T-helper 1 cell treated with Interleukin-12 subunit alpha and Interleukin-12 subunit beta and Interleukin-4 antibody, amounts not matched to agents 30 ng/mL and 1 ng/mL, for 36 hours (primary cell): ENCODE measurements at regions not wholly inside any gene's neighbourhood (a gene's known extent, or its start where the extent isn't known, plus 50 kb on each side); places are given as distances from the start of the nearest gene placed in this dataset.

ENCODE experiments used
- intact Hi-C: fragments of 100-400 bp; cut with micrococcal nuclease; formaldehyde crosslinking; loops from one replicate; pipeline ENCODE4 v1.15.1; 2024

- intact Hi-C loops = no loop called here
Measured at GRCh38 chr10:130483691-130484467, 347.7 kb downstream of the GLRX3 start.

DNA sequence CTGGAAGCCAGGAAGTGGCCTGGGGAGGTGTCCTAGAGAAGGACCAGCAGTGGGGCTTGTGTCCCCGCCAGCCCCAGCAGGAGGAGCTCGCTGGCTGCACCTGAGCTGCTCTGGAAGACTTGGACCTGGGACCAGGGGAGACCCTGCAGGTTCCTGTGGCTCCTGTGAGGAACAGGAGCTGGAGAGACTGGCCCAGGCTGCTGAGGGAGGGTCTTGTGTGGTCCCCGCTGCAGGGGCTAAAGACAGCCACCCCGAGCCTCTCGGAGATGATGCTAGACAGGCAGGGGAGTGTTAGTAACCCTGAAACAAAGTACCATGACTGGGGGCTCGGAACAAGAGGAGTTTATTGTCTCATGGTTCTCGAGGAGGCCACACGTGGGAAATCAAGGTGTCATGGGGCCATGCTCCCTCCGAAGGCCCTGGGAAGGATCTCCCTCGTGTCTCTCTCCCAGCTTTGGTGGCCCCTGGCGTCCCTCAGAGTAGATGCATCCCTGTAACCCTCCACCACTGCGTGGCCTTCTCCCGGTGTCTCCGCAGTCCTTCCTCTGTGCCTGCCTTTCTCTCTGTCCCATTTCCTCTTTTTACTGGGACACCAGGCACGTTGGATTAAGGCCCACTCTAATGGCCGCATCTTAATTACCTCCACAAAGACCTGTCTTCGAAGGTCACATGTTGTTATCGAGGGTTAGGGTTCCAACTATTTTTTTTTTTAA, 348.4 kb downstream of the GLRX3 start:
- intact Hi-C loops = no loop called here

DNA sequence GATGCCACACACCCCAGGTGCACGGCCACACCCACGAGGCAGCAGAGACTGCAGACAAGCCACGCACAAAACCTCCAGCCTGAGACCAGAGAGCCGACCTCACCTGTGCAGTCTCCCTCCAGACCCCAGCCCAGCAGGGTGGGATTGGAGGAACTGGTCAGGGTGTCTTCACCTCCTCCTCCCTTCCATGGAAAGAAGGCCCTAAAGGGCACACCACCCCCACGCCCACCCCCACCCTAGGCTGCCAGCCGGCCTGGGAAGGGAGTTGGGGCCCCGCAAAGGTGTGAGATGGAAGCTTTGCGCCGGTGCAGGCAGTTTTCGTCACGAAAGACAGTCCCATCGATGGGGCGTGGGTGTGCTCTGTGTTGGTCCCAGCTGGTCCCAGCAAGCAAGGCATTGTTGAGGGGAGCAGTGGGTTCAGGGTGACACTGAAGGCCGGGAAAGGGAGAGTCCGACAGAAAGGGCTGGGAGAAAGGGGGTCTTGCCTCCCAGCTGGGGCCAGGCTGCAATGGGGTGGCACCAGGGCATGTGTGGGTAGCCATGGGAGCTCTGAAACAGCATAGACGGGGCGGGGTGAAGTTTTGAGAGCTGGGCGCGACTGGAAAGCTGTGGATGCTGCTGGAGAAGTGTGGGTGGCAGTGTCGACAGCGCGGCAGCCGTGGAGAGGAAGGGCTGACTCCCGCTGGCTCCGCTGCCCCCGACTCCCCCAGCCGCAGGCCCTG, 349.2 kb downstream of the GLRX3 start:
- intact Hi-C loops = no loop called here

- intact Hi-C loops = no loop called here
Measured at GRCh38 chr10:130485958-130486895, 350.0 kb downstream of the GLRX3 start.

DNA sequence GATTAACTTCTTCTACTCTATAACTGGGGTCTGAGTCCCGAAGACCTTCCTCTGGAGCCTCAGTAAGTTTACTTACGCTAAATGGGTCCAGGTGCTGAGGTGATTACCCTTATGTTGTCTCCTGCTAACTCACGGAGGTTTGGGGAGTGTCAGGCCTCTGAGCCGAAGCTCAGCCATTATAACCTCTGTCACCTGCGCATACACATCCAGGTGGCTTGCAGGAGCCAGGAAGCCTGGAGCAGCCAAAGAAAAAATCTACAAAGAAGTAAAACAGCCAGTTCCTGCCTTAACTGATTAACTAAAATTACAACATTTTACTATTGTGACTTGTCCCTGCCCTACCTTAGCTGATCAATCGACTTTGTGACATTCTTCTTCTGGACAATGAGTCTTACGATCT, 350.7 kb downstream of the GLRX3 start:
- intact Hi-C loops = no loop called here

DNA sequence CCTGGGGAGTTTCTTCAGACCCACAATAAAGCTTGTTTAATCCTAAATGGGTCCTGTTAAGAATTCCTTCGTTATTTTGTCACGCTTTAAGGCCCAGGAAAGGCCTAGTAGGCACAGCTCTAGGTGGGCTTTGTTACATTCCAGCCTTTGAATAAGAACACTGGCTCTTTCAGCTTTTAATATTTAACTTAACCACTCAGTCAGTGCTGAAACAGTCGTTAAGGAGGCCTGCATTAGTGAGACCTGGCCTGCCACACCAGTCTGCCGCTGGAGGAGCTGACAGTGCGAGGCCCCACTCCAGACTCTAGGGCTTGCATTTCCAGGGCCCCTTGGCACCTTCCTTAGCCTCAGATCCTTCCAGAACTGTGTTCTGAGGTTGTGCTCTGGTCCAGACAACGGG, 351.4 kb downstream of the GLRX3 start:
- intact Hi-C loops = no loop called here

GRCh38 chr10:130489891-130490290, 353.7 kb downstream of the GLRX3 start:
- intact Hi-C loops = no loop called here

DNA sequence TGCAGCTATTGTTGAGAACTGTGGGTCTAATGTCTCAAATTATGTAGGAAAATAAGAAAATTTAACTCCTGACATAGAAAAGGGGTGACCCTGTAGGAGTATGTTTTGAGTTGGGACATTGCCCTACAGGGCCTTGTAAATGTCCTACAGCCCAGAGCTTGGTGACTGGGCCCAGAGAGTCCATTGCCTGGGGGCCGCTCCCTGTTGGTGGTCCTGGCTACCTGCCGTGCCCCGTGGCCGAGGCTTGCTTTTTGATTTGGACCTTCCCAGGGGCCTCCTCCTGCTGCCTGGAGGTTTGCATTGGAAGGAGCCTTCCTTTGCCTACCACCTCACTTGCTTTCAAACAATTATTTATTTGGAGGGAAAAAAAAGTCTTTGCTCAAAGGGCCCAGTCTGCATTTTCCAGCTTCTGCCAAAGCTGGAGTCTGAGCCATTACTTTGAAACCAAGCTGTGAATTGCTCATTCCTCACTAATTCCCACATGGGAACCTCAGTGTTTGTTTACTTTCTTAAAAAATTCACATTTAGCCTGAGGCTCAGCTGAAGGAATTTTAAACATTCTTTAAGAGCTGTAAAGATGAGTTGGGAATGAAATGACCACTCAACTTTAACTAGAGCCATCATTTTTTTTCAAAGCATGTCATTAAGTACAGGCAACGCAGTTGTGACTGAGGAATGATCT, 355.0 kb downstream of the GLRX3 start:
- intact Hi-C loops = no loop called here

GRCh38 chr10:130491693-130492050, 355.5 kb downstream of the GLRX3 start:
- intact Hi-C loops = no loop called here

GRCh38 chr10:130492266-130492934, 356.2 kb downstream of the GLRX3 start:
- intact Hi-C loops = no loop called here

DNA sequence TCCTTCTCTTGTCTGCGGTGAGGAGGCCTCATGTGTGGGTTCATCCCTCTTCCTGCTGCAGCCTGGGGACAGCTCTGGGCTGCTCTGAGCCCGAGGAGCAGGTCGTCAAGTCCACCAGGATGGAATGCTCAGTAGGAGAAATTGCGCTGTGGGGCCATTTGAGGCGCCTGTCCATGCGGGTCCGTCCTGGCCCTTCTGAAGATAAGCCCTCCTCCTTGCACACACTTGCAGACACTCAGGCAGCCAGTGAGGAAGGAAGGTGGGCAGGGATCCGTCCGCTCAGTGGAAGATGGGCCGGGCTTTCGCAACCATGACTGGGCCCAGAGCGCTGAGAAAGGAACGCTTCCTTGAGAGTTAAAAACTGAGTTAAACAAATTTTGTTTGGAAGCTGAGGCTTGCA, 356.8 kb downstream of the GLRX3 start:
- intact Hi-C loops = no loop called here

- intact Hi-C loops = no loop called here
Measured at GRCh38 chr10:130493446-130494145, 357.4 kb downstream of the GLRX3 start.

DNA sequence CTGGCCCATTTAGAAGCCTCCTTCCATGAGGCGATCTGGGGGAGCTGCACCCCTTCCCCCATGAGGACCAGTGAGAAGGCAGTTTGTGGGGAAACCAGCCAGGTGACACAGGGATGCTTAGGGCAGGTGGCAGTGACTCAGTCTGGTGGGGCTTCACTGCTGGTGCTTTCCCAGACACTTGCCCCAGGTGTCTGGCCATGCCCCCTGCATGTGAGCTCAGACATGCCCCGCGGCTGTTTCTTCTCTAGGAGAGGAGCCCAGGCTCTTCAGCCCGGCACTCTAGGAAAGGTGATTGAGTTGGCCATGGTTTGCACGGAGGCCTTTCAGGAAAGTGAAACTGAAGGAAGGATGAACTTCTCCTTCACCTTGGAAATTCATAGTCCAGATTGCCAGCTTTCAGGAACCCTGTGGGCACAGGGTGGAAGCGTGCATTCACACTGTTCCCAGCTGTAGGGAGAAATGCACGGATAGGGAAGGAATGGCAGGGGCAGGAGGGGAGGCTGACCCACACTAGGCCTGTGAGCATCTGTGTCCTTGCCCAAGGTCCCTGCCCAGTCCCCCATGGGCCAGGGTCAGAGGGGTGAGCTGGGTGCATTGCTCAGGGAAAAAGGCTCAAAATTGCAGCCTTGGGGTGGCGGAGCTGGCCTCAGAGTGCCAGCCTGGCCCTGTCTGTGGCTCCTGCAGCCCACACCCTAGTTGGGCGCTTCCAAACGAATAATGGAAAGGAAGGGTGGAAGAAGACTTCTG, 359.1 kb downstream of the GLRX3 start:
- intact Hi-C loops = no loop called here

DNA sequence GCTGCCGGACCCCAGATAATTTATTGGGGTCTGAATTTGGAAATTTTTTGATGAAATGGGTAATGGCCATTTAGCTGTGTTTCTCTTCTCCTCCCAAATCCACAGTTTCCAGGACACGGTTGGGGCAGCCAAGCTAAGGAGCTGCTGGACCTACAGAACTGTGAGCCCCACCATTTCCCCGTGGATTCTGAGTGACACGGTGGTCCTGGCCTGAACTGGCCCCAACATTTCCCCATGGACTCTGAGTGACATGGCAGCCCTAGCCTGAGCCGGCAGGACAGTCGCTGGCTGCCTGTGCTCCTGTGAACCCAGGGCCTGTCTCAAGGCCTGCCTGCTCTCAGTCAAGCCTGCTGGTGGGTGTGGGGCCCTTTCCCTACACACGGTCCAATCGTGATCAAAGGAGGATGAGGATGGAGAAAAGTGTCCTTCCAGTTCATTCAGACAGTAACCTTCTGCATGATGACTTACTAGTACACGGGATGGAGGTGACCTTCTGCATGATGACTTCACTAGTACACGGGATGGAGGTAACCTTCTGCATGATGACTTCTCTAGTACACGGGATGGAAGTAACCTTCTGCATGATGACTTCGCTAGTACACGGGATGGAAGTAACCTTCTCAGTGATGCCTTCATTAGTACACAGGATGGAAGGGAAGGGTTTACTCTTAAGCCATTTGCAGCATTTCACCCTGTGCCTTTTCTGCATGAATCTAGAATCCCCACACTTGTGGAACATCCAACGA, 359.9 kb downstream of the GLRX3 start:
- intact Hi-C loops = no loop called here

DNA sequence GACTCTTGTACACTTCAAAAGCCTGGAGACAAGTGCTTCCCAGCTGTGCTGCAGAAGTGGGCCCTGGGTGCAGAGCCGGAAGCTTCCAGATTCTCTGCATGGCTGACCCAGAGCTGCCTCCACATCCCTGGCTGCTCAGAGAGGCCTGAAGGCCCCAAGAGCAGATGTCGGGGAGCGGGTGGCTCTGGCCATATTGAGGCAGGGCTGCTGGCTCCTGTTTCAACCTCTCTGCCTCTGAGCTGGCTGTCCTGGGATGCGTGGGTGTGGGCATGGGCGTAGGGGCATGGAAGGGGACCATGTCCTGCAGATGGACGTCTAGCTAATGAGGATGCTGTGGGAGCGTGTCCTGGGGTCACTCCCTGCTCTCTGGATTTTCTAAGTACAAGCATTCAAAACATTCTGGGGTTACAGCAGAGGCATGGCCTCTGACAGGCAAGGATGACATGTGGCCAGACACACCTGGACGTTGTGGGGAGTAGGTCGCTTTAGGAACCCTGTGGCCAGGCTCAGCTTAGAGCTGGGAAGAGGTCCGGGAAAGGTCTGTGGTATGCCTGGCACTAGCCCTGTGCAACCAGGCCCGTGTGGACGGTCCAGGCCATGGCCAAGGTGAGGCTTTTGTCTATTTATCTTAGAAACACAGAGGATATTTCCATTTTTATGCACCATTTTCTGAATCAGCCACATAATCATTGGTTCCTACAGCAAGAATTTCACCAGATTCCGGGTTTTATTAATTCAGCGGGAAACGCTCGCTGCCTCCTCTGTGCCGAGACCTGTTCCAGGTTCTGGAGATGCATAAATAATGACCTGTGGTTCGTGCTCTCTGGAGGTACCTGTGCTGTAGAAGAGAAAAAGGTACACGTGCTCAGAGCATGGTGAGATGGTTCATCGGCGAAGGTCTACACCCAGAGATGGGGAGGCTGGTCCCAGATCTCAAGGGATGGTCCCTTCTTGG, 361.1 kb downstream of the GLRX3 start:
- intact Hi-C loops = no loop called here

- intact Hi-C loops = no loop called here
Measured at GRCh38 chr10:130498042-130498441, 361.9 kb downstream of the GLRX3 start.

DNA sequence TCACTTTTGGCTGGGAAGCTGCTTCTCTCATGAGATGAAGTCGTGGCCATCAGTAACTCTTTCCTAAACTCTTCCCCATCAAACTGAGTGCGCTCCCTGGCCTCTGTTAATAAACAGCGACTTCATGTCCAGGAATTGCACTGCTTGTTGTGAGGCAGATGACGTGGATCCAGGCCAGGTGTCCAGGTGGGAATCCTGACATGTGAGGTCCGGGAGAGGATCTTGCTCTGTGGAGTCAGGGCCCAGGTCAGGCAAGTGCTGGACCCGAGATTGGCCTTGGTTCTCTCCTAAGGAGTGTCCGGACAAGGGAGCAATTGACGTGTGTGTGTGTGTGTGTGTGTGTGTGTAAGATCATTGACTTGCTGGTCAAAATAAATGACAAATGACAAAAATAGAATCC, 362.7 kb downstream of the GLRX3 start:
- intact Hi-C loops = no loop called here
